NCI-H1930 (cell line): ENCODE measurements at regions not wholly inside any gene's neighbourhood (a gene's known extent, or its start where the extent isn't known, plus 50 kb on each side); places are given as distances from the start of the nearest gene placed in this dataset.

ENCODE experiments used
- DNase-seq, 2 experiments: peaks; one replicate each; lab custom pipeline; 2025; lab: John Stamatoyannopoulos, UW

GRCh38 chr6:87907521-87907920, 140.1 kb upstream of the SPACA1 start:
- no peak for DNase-seq

- DNase-seq: no peak
Observed at GRCh38 chr6:87905101-87905641, 142.5 kb upstream of the SPACA1 start.

- no peak for DNase-seq
Observed at GRCh38 chr6:87904011-87904410, 143.6 kb upstream of the SPACA1 start.

DNA sequence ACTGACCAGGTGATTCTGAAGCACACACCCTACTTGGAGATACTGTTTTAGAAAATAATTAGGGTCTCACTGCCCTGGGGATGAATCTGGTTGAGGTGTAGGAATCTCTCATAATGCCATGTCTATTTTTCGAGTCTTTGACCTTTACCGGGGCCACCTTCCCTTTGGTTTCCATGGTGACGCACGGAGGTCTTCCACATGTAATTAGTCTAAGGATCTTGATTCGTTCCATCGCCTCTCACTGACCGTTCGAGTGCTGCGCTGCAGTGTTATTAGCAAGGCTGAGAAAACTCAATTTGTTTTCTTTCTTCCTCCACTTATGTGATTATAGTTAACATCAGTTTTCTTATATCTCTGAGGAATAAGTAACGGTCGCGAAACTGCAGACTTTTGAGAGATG, 144.3 kb upstream of the SPACA1 start:
- no peak for DNase-seq

GRCh38 chr6:87902383-87902782, 145.3 kb upstream of the SPACA1 start:
- no peak for DNase-seq

GRCh38 chr6:87901613-87902012, 146.0 kb upstream of the SPACA1 start:
- DNase-seq: no peak

DNA sequence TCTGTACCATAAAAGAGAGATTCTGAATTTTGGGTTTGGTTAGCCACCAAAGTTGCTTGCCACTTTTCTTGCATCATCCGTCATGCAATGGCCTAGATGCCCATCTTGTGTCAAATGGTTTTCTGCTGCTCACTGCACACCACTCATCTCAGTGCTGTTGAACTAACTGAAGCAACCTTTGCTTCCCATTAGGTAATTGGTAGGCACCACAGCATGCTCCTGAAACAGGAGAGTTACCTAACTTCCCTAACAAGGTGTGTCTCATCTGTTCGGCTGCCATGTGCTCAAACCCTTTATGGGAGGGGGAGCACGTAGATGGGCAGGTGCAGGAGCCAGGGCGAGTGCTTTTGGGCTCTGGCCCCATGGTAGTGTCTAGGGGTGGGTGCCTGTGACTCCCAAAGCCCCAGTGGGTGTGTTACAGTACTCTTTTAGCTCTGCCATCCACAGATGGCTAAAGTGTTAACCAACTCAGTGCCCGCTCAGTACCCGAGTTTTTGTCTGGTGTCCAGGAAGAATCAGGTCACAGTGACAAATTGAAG, 147.4 kb upstream of the SPACA1 start:
- no peak for DNase-seq

GRCh38 chr6:87899499-87900147, 148.0 kb upstream of the SPACA1 start:
- no peak for DNase-seq

GRCh38 chr6:87897663-87898062, 150.0 kb upstream of the SPACA1 start:
- DNase-seq: no peak

GRCh38 chr6:87897013-87897412, 150.6 kb upstream of the SPACA1 start:
- no peak for DNase-seq

DNA sequence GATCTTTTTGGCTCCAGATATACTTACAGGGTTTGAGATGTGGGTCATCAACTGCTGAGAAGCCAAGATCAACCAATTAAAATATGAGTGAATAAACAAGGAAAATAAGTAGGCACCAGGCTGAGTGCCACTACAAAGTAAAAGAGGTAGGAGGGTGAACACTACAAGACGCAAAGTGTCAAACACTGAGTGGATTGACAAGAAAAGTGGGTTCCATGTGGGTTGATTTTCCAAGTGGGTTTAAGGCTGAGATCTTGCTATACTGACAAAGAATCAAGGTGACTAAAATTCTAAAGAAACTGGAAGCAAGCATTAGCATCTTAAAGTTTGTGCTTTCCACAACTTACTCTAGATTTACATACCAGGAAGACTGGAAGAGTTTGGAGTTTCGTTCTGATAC, 160.4 kb upstream of the SPACA1 start:
- DNase-seq: no peak

DNA sequence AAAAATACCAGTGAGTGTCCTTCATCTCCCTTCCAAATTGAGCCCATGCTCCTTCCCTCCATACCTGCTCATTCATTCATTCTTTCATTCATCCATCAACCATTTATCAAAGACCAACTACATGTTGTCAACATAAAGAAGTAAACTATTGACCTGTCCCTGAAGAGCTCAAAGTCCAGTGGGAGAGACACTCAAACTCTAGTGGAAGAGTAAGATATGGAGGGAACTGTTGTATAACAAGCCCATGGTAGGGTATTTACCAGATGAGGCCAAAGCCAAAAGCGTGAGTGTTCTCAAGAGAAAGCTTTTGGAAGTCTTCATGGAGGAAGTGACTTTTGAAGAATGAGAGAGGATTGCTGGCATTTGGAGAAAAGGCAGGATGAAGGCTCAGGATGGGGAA, 163.4 kb upstream of the SPACA1 start:
- DNase-seq: no peak

- no peak for DNase-seq
Observed at GRCh38 chr6:87881342-87881895, 166.2 kb upstream of the SPACA1 start.

GRCh38 chr6:87879132-87879861, 168.3 kb upstream of the SPACA1 start:
- no peak for DNase-seq

GRCh38 chr6:87875781-87876180, 171.9 kb upstream of the SPACA1 start:
- DNase-seq: no peak

DNA sequence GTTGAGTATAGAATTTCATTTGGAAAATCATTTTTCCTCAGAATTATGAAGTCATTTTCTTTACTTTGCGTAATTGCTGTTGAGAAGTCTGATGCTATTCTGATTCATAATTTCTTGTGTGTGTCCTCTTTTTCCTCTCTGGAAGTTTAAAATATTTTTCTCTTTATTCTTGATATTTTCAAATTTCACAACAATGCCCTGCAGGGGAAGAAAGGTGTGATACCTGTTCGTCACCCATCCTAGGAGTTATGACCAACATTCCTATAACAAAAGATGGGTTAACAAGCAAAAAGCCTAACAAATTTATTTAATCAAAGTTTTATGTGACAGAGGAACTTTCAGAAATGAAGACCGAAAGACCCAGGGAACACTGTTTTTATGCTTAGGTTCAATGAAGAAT, 171.5 kb upstream of the AKIRIN2 start:
- DNase-seq: no peak

DNA sequence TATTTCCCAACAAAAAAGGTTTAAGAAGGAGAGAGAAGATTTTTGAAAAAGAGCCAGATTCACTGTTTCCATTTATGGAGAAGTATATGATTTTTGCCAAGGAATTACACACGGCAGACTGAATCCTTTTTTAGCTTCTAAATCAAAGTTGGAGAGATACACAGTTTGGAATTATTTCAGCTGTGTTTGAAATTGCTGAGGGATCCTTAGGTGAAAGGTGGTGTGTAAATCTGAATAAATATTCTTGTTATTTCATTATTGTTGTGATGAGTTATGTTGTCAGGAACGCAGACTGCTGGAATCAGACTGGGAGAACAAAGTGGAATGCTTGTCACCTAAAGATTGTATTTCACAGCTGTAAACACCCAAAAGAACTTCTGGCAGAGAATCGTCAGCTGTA, 168.5 kb upstream of the AKIRIN2 start:
- no peak for DNase-seq

- DNase-seq: no peak
Observed at GRCh38 chr6:87869064-87869905, 167.3 kb upstream of the AKIRIN2 start.

DNA sequence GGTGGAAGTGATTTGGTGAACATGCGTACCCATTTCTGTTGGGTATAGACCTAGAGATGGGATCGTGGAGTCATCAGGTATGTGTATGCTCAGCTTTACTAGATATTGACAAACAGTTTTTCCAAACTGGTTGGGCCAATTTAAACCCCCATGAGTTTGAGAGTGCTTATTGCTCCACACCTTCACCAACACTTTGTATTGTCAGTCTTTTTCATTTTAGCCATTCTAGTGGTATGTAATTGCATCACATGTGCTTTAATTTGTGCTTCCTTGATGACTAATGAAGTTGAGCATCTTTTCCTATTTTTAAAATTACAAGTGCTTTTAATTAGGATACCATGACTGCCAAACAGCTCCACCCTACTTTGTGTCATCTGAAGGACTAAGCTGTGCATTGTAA, 158.9 kb upstream of the AKIRIN2 start:
- DNase-seq: no peak

GRCh38 chr6:87858440-87858839, 156.4 kb upstream of the AKIRIN2 start:
- no peak for DNase-seq

- DNase-seq: no peak
Observed at GRCh38 chr6:87851674-87852299, 149.8 kb upstream of the AKIRIN2 start.

DNA sequence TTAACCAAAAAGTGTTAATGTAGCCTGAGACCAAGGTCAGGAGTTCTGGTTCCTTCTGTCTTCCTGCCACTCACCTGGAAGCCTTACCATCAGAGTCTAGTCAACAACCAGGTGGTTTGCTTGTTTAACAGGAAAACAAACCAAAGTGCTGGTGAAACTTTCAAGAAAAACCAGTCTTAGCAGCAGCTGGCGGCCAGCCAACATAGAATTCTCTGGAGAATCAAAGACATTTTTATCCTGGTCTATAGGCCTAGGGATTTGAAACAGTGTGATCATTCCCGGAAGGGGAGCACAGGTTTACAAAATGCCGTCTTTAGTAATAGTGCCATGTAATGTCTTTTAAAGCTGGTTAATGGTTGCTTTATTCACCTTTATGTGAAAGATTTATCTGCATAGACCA, 146.6 kb upstream of the AKIRIN2 start:
- no peak for DNase-seq
